Activated CD8-positive, alpha-beta T cell treated with anti-CD3 and anti-CD28 coated beads for 36 hours (primary cell): ENCODE measurements at regions not wholly inside any gene's neighbourhood (a gene's known extent, or its start where the extent isn't known, plus 50 kb on each side); places are given as distances from the start of the nearest gene placed in this dataset.

Experiments
- ATAC-seq: fragments of 200-7000 bp; cut with Tn5 transposase; one replicate; pipeline ENCODE4 v1.10.0; 2021; ENCODE audit warnings: mild to moderate bottlenecking, moderate library complexity
- CTCF ChIA-PET: fragments of 350-600 bp; sonication (Branson Sonifier 250); formaldehyde crosslinking; loops from one replicate; lab custom pipeline; 2021; ENCODE audit warnings: antibody characterized with exemption; lab: Charles Lee
- POLR2A ChIA-PET: fragments of 350-600 bp; sonication (Branson Sonifier 250); formaldehyde crosslinking; loops from one replicate; lab custom pipeline; 2021; ENCODE audit warnings: antibody characterized with exemption; lab: Charles Lee
- DNase-seq: peaks from one replicate; pipeline ENCODE4 v3.0.0-alpha.2; 2020
- H3K27ac Mint-ChIP-seq: one replicate; pipeline ENCODE4 v1.8.0; 2021; ENCODE audit warnings: mild to moderate bottlenecking, mixed read lengths
- H3K27me3 Mint-ChIP-seq: one replicate; pipeline ENCODE4 v1.8.0; 2021; ENCODE audit warnings: mixed read lengths
- H3K36me3 Mint-ChIP-seq: one replicate; pipeline ENCODE4 v1.8.0; 2021; ENCODE audit warnings: low read depth, mixed read lengths
- H3K4me1 Mint-ChIP-seq: one replicate; pipeline ENCODE4 v1.8.0; 2021; ENCODE audit warnings: low read depth, mixed read lengths
- H3K4me3 Mint-ChIP-seq: one replicate; pipeline ENCODE4 v1.8.0; 2021; ENCODE audit warnings: mild to moderate bottlenecking, moderate library complexity, mixed read lengths
- H3K9me3 Mint-ChIP-seq: one replicate; pipeline ENCODE4 v1.8.0; 2021; ENCODE audit warnings: mixed read lengths
- CTCF ChIP-seq: fragments of 200-600 bp; IDR thresholded peaks from one replicate; pipeline ENCODE4 v1.8.0; 2022; ENCODE audit warnings: antibody characterized with exemption, mild to moderate bottlenecking
- intact Hi-C: fragments of 100-400 bp; cut with micrococcal nuclease; formaldehyde crosslinking; loops from one replicate; pipeline ENCODE4 v1.10.0; 2022

DNA sequence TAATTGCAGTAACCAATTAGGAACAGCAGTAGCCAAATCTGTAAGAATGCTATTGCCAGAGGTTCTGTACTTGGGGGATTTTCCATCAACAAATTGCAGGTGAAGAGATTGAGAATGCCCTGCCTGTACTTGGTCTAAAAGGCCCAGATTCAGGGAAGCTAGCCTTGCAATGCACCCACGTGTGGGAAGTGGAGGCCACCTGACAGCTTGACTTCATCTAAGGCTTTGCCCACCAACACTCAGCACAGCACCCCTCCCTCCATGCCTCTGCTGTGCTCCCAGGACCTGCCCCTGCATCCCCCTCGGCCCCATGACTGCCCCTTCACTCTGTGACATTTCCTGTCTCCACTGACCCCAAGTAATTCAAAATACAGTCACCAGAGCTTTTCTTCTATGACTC lies 79.1 kb upstream of the CDH5 start:
- DNase-seq (no peak), ATAC-seq (no peak)
- Mint-ChIP-seq H3K9me3 (no peaks in the 10 kb centered on the region), H3K27me3 (no peaks in the 10 kb centered on the region), H3K36me3 (no peaks in the 10 kb centered on the region), H3K4me1 (no peaks in the 10 kb centered on the region), H3K27ac (no peak overlapping the region), H3K4me3 (no peak overlapping the region)
- POLR2A ChIA-PET = no interaction called here
- intact Hi-C loops = no loop called here
- CTCF ChIA-PET = no interaction called here
- TF ChIP-seq CTCF = no peak

DNA sequence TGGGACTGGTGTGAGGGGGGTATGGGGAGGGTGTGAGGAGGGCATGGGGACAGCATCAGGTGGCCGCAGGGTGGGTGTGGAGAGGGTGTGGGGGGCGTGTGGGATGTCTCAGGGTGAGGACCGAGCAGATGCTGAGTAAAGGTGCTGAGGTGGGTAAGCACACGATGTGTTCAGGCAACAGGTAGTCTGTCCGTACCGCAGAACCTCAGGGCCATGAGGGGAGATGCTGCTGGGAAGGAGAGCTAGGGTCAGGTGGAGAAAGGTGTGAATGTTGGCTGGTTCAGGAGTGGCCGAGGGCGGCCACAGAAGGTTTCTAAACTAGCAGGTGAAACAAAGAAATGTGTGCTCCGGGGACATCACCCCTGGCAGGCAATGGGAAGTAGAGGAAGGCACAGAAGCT lies 80.0 kb upstream of the CDH5 start:
- CTCF ChIA-PET = no interaction called here
- POLR2A ChIA-PET = no interaction called here
- H3K9me3 Mint-ChIP-seq = no peaks in the 10 kb centered on the region
- no peak overlapping the region for H3K27ac Mint-ChIP-seq
- TF ChIP-seq CTCF = no peak
- H3K4me3 Mint-ChIP-seq = no peak overlapping the region
- intact Hi-C loops = no loop called here
- H3K4me1 Mint-ChIP-seq = no peaks in the 10 kb centered on the region
- no peaks in the 10 kb centered on the region for H3K27me3 Mint-ChIP-seq
- no peak for ATAC-seq
- no peaks in the 10 kb centered on the region for H3K36me3 Mint-ChIP-seq
- no peak for DNase-seq

DNA sequence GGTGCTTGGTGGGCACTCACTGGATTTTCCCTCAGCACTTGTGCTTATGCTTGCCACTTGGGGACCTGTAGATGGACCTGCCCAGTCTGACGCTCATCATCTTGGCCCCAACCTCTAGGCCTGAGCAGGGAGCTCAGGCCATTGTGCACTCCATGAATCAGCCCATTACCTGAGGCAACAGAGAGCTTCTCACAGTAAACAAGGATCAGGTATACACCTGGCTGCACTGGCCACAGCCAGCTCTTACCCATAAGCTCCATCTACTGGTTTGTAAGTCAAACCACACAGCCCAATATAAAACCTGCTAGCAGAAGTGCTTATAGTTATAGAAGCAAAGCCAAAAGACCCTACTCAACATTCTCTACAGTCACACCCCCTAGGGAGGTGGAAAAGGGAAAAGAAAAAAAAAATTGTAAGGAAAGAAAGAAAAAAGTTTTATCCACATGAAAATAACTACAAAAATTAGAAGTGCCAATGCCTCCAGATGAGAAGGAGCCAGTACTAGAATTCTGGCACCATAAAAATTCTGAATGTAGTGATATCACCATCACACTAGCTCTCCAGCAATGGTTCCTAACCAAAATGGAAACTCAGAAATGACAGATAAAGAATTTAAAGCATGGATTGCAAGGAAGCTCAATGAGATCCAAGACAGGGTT lies 87.8 kb upstream of the CDH5 start:
- peaks cover 15% of the 10 kb centered on the region for H3K27me3 Mint-ChIP-seq
- no peaks in the 10 kb centered on the region for H3K4me1 Mint-ChIP-seq
- H3K36me3 Mint-ChIP-seq = peaks cover 1% of the 10 kb centered on the region
- TF ChIP-seq CTCF = no peak
- H3K27ac Mint-ChIP-seq = no peak overlapping the region
- ChIA-PET POLR2A (no interaction called here), CTCF (interaction anchor here (0.8 to 2.4 kb wide), 2 partner anchors 16 to 36 kb away, joined by 3 to 6 read pairs; no protein-coding TSS in a partner anchor)
- H3K4me3 Mint-ChIP-seq = no peak overlapping the region
- H3K9me3 Mint-ChIP-seq = peaks cover 8% of the 10 kb centered on the region
- no peak for ATAC-seq
- DNase-seq = no peak
- intact Hi-C loops = no loop called here

- Mint-ChIP-seq H3K27me3 (peaks cover 15% of the 10 kb centered on the region), H3K4me3 (no peak overlapping the region), H3K27ac (no peak overlapping the region), H3K36me3 (peaks cover 1% of the 10 kb centered on the region), H3K9me3 (peaks cover 8% of the 10 kb centered on the region), H3K4me1 (no peaks in the 10 kb centered on the region)
- intact Hi-C loops = no loop called here
- no peak for TF ChIP-seq CTCF
- ChIA-PET CTCF (interaction anchor here (2.4 kb wide), 1 partner anchor 37 kb away, joined by 6 read pairs; no protein-coding TSS in a partner anchor), POLR2A (no interaction called here)
- no peak for DNase-seq
- ATAC-seq = no peak
Measured at GRCh38 chr16:66278111-66278531, 88.4 kb upstream of the CDH5 start.

DNA sequence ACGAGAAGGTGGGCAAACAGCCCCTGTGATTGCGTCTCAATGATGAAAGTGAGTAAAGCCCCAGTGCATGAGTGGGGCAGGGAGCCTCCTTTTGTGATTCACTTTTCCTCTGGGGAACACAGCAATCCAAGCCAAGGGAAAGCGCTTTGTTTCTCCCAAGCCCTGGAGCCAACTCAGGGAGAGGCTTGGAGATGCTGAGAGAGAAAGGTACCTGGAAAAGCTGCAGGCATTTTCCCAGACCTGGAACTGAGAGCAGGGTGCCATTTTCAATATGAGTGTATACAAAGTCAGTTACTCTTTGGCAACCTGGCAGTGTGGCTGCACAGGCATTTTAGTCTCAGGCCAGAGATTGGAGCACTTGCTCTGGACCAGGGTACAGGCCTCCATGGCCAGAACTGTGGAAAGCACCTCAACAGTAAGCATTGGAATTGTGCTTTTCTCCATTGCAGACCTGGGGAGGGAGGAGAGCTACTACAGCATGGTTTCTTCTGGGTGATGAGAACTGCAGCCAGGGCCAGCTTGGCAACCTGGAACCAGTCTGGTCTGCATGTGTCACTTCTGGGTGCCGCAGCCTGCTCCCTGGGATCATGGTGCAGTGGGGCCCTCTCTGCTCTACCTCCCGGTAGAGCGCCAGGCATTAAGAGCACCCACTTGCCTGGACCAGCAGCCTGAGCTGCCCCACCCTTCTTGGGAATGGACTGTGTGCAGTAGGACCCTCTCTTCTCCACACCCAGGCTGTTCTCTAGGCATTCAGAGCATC lies 89.0 kb upstream of the CDH5 start:
- no peak overlapping the region for H3K27ac Mint-ChIP-seq
- no peaks in the 10 kb centered on the region for H3K4me1 Mint-ChIP-seq
- POLR2A ChIA-PET = no interaction called here
- DNase-seq = no peak
- CTCF ChIA-PET = interaction anchor here (2.4 kb wide), 1 partner anchor 37 kb away, joined by 6 read pairs; no protein-coding TSS in a partner anchor
- no peak for TF ChIP-seq CTCF
- H3K9me3 Mint-ChIP-seq = peaks cover 8% of the 10 kb centered on the region
- peaks cover 18% of the 10 kb centered on the region for H3K27me3 Mint-ChIP-seq
- intact Hi-C loops = no loop called here
- no peak for ATAC-seq
- H3K4me3 Mint-ChIP-seq = no peak overlapping the region
- peaks cover 1% of the 10 kb centered on the region for H3K36me3 Mint-ChIP-seq
